ENCODE measurements at regions not wholly inside any gene's neighbourhood (a gene's known extent, or its start where the extent isn't known, plus 50 kb on each side); places are given as distances from the start of the nearest gene placed in this dataset.
"Not testable (repeated sequence)": the region's sequence is repeated elsewhere in the genome, so short reads cannot be mapped to it uniquely, and the experiment has no call there.

- not testable (repeated sequence) for DNase-seq
Observed at GRCh38 chr2:37722971-37723370, 51.5 kb upstream of the CDC42EP3 start.

GRCh38 chr2:37730037-37730818, 58.8 kb upstream of the CDC42EP3 start:
- no peak for DNase-seq

GRCh38 chr2:37732412-37732811, 61.0 kb upstream of the CDC42EP3 start:
- DNase-seq: not testable (repeated sequence)

GRCh38 chr2:37733251-37733650, 61.8 kb upstream of the CDC42EP3 start:
- no peak for DNase-seq

- DNase-seq: not testable (repeated sequence)
Observed at GRCh38 chr2:37733955-37734354, 62.5 kb upstream of the CDC42EP3 start.

GRCh38 chr2:37734891-37735523, 63.6 kb upstream of the CDC42EP3 start:
- peak; percentile 90 for DNase-seq

- DNase-seq: peak; percentile 84
Observed at GRCh38 chr2:37735524-37735910, 64.1 kb upstream of the CDC42EP3 start.

GRCh38 chr2:37737507-37737906, 66.1 kb upstream of the CDC42EP3 start:
- no peak for DNase-seq

GRCh38 chr2:37738266-37738885, 66.9 kb upstream of the CDC42EP3 start:
- no peak for DNase-seq

GRCh38 chr2:37739153-37739552, 67.7 kb upstream of the CDC42EP3 start:
- no peak for DNase-seq

GRCh38 chr2:37740164-37740739, 68.8 kb upstream of the CDC42EP3 start:
- no peak for DNase-seq

GRCh38 chr2:37742286-37742685, 70.8 kb upstream of the CDC42EP3 start:
- no peak for DNase-seq

GRCh38 chr2:37744010-37744409, 72.6 kb upstream of the CDC42EP3 start:
- no peak for DNase-seq

GRCh38 chr2:37744961-37745360, 73.5 kb upstream of the CDC42EP3 start:
- not testable (repeated sequence) for DNase-seq

- not testable (repeated sequence) for DNase-seq
Observed at GRCh38 chr2:37746011-37746410, 74.6 kb upstream of the CDC42EP3 start.

GRCh38 chr2:37746883-37747282, 75.4 kb upstream of the CDC42EP3 start:
- DNase-seq: no peak

GRCh38 chr2:37748541-37748940, 77.1 kb upstream of the CDC42EP3 start:
- DNase-seq: no peak

GRCh38 chr2:37750286-37750685, 78.8 kb upstream of the CDC42EP3 start:
- DNase-seq: peak; percentile 27

GRCh38 chr2:37752766-37753165, 81.3 kb upstream of the CDC42EP3 start:
- no peak for DNase-seq

GRCh38 chr2:37753758-37754157, 82.3 kb upstream of the CDC42EP3 start:
- DNase-seq: no peak

GRCh38 chr2:37755961-37756559, 84.6 kb upstream of the CDC42EP3 start:
- not testable (repeated sequence) for DNase-seq

- not testable (repeated sequence) for DNase-seq
Observed at GRCh38 chr2:37757456-37757855, 86.0 kb upstream of the CDC42EP3 start.

- peak; percentile 99 for DNase-seq
Observed at GRCh38 chr2:37758141-37758601, 86.7 kb upstream of the CDC42EP3 start.

Data from MV-4-11 (cell line).